ENCODE measurements at regions not wholly inside any gene's neighbourhood (a gene's known extent, or its start where the extent isn't known, plus 50 kb on each side); places are given as distances from the start of the nearest gene placed in this dataset.

DNA sequence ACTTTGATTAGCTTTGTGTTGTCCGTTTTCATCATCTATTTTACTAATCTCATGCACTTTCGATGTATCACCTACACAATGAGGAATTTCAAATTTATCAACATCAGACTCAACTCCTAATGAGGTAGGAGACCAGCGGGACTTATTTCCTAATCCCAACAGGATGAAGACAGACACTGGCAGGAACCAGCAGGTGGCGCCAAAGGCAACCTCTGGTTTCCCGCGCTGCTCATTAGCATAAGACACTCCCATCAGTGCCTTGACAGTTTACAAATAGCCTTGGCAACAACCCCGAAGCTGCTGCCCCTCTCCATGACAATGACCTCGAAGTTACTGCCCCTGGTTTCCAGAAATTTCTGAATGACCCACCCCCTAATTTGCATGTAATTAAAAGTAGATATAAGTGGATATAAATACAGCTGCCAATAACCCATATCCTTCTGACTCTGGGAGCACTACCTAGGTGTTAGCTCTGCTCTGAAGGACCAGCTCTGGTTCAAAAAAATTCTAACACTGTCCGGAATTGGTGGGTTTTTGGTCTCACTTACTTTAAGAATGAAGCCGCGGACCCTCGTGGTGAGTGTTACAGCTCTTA is 974.8 kb downstream of the ADGRL2 start:
- no peak overlapping the region for H3K4me2 ChIP-seq

DNA sequence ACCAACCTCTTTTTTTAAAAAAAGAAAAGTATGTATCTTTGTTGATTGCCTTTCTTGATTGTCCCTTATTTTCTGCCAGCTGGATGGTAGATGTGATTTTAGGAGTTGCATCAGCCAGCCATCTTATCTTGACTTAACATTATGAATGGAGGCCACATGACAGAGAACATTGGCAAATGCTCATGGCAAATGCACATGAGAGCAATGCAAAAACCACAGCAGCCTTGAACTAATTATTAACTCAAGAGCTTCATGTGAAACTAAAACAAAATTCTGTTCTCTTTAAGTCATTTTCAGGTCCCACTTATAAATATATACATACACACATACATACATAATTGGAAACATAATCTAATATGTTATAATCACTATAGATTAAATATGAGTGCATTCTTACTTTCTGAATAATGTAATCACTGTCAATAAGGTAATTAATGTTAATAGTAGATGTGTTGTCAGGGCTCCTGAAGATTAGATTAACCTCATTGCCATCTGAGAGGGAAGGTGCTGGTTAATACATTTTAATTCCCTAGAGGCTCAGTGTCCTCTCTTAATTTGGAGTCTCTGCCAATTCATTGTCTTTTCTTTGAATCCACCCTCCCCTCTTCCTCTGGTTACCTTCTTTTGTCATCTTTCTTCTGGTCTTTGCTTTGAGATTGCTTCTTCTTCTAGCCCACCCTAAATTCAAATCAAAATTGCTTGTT is 962.2 kb downstream of the ADGRL2 start:
- H3K27me3 ChIP-seq = no peaks in the 10 kb centered on the region
- peaks cover 13% of the 10 kb centered on the region for H3K4me1 Mint-ChIP-seq
- H4K20me1 ChIP-seq (ENCODE audit: low read depth) = no peaks in the 10 kb centered on the region
- TF ChIP-seq, protein P1, sequence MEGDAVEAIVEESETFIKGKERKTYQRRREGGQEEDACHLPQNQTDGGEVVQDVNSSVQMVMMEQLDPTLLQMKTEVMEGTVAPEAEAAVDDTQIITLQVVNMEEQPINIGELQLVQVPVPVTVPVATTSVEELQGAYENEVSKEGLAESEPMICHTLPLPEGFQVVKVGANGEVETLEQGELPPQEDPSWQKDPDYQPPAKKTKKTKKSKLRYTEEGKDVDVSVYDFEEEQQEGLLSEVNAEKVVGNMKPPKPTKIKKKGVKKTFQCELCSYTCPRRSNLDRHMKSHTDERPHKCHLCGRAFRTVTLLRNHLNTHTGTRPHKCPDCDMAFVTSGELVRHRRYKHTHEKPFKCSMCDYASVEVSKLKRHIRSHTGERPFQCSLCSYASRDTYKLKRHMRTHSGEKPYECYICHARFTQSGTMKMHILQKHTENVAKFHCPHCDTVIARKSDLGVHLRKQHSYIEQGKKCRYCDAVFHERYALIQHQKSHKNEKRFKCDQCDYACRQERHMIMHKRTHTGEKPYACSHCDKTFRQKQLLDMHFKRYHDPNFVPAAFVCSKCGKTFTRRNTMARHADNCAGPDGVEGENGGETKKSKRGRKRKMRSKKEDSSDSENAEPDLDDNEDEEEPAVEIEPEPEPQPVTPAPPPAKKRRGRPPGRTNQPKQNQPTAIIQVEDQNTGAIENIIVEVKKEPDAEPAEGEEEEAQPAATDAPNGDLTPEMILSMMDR (IDR thresholded peaks at IDR 0.05) = no peak
- TF ChIP-seq EZH2phosphoT487 (IDR thresholded peaks at IDR 0.05) (no peak), EZH2 (IDR thresholded peaks at IDR 0.05) (no peak)
- H3K27me3 Mint-ChIP-seq (ENCODE audit: insufficient read depth, low read depth) = no peaks in the 10 kb centered on the region
- no peaks in the 10 kb centered on the region for H3K79me2 ChIP-seq (ENCODE audit: low read depth)
- H3K9me3 Mint-ChIP-seq = no peaks in the 10 kb centered on the region
- peaks cover 8% of the 10 kb centered on the region for H3F3A ChIP-seq (ENCODE audit: low read depth)
- H3K4me2 ChIP-seq = no peak overlapping the region
- H3K36me3 ChIP-seq = no peaks in the 10 kb centered on the region
- H3K27ac Mint-ChIP-seq = no peak overlapping the region
- peaks cover 35% of the 10 kb centered on the region for H3K4me1 ChIP-seq
- H3K9ac ChIP-seq = no peak overlapping the region
- H3K4me3 Mint-ChIP-seq = no peak overlapping the region
- no peak overlapping the region for H2AFZ ChIP-seq (replicated peaks)
- H3K9me3 ChIP-seq (ENCODE audit: low read depth) = no peaks in the 10 kb centered on the region
- no peaks in the 10 kb centered on the region for H3K36me3 Mint-ChIP-seq
- no peak overlapping the region for H3K4me3 ChIP-seq
- H3K27ac ChIP-seq = no peak overlapping the region
- DNase-seq (ENCODE audit: low spot score) = no peak

More for the DNA sequence above, 974.8 kb downstream of the ADGRL2 start:
- H3K9ac ChIP-seq = no peak overlapping the region
- H3K4me1 ChIP-seq = no peaks in the 10 kb centered on the region
- H3K9me3 Mint-ChIP-seq = peaks cover 12% of the 10 kb centered on the region
- peaks cover 4% of the 10 kb centered on the region for H3K4me1 Mint-ChIP-seq
- TF ChIP-seq, protein P1 (IDR thresholded peaks at IDR 0.05) = peak; percentile 71
- no peak for TF ChIP-seq EZH2 (IDR thresholded peaks at IDR 0.05)
- no peak for TF ChIP-seq EZH2phosphoT487 (IDR thresholded peaks at IDR 0.05)
- H3K27ac Mint-ChIP-seq = no peak overlapping the region
- H3K27me3 Mint-ChIP-seq (ENCODE audit: insufficient read depth, low read depth) = peaks cover 3% of the 10 kb centered on the region
- H4K20me1 ChIP-seq (ENCODE audit: low read depth) = no peaks in the 10 kb centered on the region
- no peaks in the 10 kb centered on the region for H3F3A ChIP-seq (ENCODE audit: low read depth)
- H3K4me3 ChIP-seq = no peak overlapping the region
- no peaks in the 10 kb centered on the region for H3K27me3 ChIP-seq
- no peak overlapping the region for H3K27ac ChIP-seq
- no peaks in the 10 kb centered on the region for H3K9me3 ChIP-seq (ENCODE audit: low read depth)
- DNase-seq (ENCODE audit: low spot score) = peak; percentile 58
- no peaks in the 10 kb centered on the region for H3K36me3 ChIP-seq
- peaks cover 4% of the 10 kb centered on the region for H3K36me3 Mint-ChIP-seq
- no peak overlapping the region for H2AFZ ChIP-seq (replicated peaks)
- no peak overlapping the region for H3K4me3 Mint-ChIP-seq
- no peaks in the 10 kb centered on the region for H3K79me2 ChIP-seq (ENCODE audit: low read depth)

DNA sequence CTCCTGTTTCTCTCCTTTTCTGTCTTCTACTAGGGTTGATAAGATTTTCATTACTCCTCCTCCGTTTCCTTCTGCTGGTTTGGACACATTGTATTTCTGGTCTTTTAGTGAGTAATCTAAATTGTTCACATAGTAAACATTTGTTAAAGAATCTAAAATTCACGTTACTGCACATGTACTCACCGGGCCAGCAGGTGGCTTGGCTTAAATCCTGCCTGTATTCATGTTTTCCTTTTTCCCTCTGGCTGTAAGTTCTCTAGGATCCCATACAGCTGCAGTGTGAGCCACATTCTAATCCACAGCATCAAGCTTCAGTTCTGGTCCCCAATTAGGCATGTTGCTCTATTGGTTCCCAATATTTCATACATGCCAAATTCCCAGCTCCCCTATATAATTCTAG is 958.3 kb downstream of the ADGRL2 start:
- peaks cover 8% of the 10 kb centered on the region for H3F3A ChIP-seq (ENCODE audit: low read depth)
- no peak overlapping the region for H3K4me3 ChIP-seq
- H4K20me1 ChIP-seq (ENCODE audit: low read depth) = no peaks in the 10 kb centered on the region
- peak; percentile 33 for DNase-seq (ENCODE audit: low spot score)
- no peaks in the 10 kb centered on the region for H3K9me3 ChIP-seq (ENCODE audit: low read depth)
- H3K27me3 Mint-ChIP-seq (ENCODE audit: insufficient read depth, low read depth) = no peaks in the 10 kb centered on the region
- H3K9me3 Mint-ChIP-seq = no peaks in the 10 kb centered on the region
- H3K4me2 ChIP-seq = no peak overlapping the region
- peaks cover 32% of the 10 kb centered on the region for H3K4me1 ChIP-seq
- peak overlapping the region; percentile 5 for H2AFZ ChIP-seq (replicated peaks)
- no peak overlapping the region for H3K27ac ChIP-seq
- H3K4me3 Mint-ChIP-seq = no peak overlapping the region
- H3K36me3 ChIP-seq = no peaks in the 10 kb centered on the region
- H3K4me1 Mint-ChIP-seq = peaks cover 13% of the 10 kb centered on the region
- H3K27me3 ChIP-seq = no peaks in the 10 kb centered on the region
- H3K27ac Mint-ChIP-seq = no peak overlapping the region
- no peaks in the 10 kb centered on the region for H3K36me3 Mint-ChIP-seq
- H3K9ac ChIP-seq = no peak overlapping the region
- TF ChIP-seq, protein P1 (IDR thresholded peaks at IDR 0.05) = peak; percentile 37
- no peak for TF ChIP-seq EZH2phosphoT487 (IDR thresholded peaks at IDR 0.05)
- H3K79me2 ChIP-seq (ENCODE audit: low read depth) = no peaks in the 10 kb centered on the region
